MCF 10A (cell line): ENCODE measurements at regions not wholly inside any gene's neighbourhood (a gene's known extent, or its start where the extent isn't known, plus 50 kb on each side); places are given as distances from the start of the nearest gene placed in this dataset.
A peak's percentile ranks its signal among the peaks of the same experiment; 100 is the strongest.

Experiments
- BruUV-seq: library from RNA; stranded (reverse); fragments of 400-500 nt; replicated peaks from 2 replicates; lab custom pipeline; 2021; lab: Mats Ljungman, UMichigan
- CTCF ChIA-PET: fragments of 300-600 bp; sonication (Branson Sonifier 250); formaldehyde crosslinking; extraction: SDS; loops from one replicate; lab custom pipeline; 2021; ENCODE audit warnings: antibody characterized with exemption, inconsistent platforms; lab: Yijun Ruan, JAX
- POLR2A ChIA-PET: fragments of 300-600, 350-650 bp; sonication (Branson Sonifier 250); formaldehyde crosslinking; extraction: SDS; loops from one replicate; lab custom pipeline; 2020; ENCODE audit warnings: antibody characterized with exemption, inconsistent platforms; lab: Yijun Ruan, JAX
- DNase-seq: peaks from one replicate; pipeline ENCODE4 v3.0.0-alpha.2; 2018; ENCODE audit not compliant: unreplicated experiment
- H3K27ac Mint-ChIP-seq: one replicate; pipeline ENCODE4 v1.8.0; 2022; ENCODE audit warnings: mild to moderate bottlenecking, low read depth, mixed read lengths; ENCODE audit not compliant: unreplicated experiment
- H3K27me3 Mint-ChIP-seq: one replicate; pipeline ENCODE4 v1.8.0; 2022; ENCODE audit warnings: mixed read lengths; ENCODE audit not compliant: insufficient read depth, unreplicated experiment
- H3K36me3 Mint-ChIP-seq: one replicate; pipeline ENCODE4 v1.8.0; 2022; ENCODE audit warnings: mild to moderate bottlenecking, moderate library complexity, mixed read lengths; ENCODE audit not compliant: insufficient read depth, unreplicated experiment
- H3K4me1 Mint-ChIP-seq: one replicate; pipeline ENCODE4 v1.8.0; 2022; ENCODE audit warnings: mixed read lengths; ENCODE audit not compliant: insufficient read depth, unreplicated experiment
- H3K4me3 Mint-ChIP-seq: one replicate; pipeline ENCODE4 v1.8.0; 2022; ENCODE audit warnings: mild to moderate bottlenecking, moderate library complexity, mixed read lengths; ENCODE audit not compliant: unreplicated experiment
- H3K9me3 Mint-ChIP-seq: one replicate; pipeline ENCODE4 v1.8.0; 2022; ENCODE audit warnings: mixed read lengths; ENCODE audit not compliant: unreplicated experiment
- CTCF ChIP-seq: fragments of 200-600 bp; IDR thresholded peaks from one replicate; pipeline ENCODE4 v1.8.0; 2022; ENCODE audit warnings: antibody characterized with exemption, mild to moderate bottlenecking; ENCODE audit not compliant: unreplicated experiment
- intact Hi-C: fragments of 100-400 bp; cut with micrococcal nuclease; formaldehyde crosslinking; loops from 2 replicates; pipeline ENCODE4 v1.14.1; 2022

DNA sequence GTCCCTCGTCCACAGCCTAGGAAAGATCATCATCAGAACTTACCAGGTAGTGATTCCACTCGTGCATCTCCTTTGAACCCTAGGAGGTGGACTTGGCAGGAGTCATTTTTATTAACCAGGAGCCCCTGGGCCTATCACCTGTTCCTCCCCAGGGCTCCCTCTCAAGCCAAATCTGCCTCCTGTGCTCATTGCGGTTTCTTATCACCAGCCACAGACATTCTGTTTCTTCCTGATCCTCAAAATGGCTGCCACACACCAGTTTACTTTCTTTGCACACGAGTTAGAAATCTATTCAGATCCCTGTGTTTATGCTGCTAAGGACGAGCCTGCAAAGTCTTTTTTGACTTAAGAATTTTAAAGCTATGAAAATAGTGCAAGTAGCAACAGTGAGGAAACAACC, 354.5 kb upstream of the BOD1L1 start:
- no peak for DNase-seq
- CTCF ChIA-PET: no interaction called here
- H3K36me3 Mint-ChIP-seq: no peaks in the 10 kb centered on the region
- H3K4me1 Mint-ChIP-seq: peaks cover 13% of the 10 kb centered on the region
- intact Hi-C loops: no loop called here
- H3K27ac Mint-ChIP-seq: no peak overlapping the region
- TF ChIP-seq CTCF: no peak
- POLR2A ChIA-PET: no interaction called here
- H3K4me3 Mint-ChIP-seq: no peak overlapping the region
- peaks cover 7% of the 10 kb centered on the region for H3K9me3 Mint-ChIP-seq
- BruUV-seq: no TSS peak
- peaks cover 30% of the 10 kb centered on the region for H3K27me3 Mint-ChIP-seq

DNA sequence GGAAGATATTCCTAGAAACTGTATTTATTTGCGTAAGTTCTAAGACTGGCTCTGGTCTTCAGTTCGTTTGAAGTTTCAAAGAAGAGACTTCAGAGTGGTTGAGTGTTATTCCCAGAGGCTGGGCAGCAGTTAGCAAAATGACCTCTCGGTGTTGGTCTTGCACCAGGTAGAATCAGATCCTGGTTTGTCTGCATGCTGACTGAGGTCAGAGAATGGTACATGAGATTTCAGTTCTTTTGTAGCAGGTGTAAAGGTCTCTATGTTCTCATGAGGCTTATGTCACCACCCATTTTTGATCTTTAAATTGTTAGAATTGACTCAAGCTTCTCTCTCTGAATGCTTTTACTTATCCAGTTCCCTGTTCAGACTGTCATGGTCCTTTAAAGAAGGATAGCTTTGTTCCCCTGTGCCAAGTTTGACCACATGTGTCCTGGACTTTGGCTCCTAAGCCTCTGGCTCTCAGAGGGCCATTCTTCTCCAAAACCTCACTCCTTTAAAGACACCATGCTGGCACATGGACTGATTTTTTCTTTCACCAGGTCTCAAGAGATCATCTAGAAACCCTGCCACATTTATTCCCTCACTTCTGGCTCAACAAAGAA, 355.8 kb upstream of the BOD1L1 start:
- intact Hi-C loops: no loop called here
- no peak for TF ChIP-seq CTCF
- Mint-ChIP-seq H3K4me3 (no peak overlapping the region), H3K4me1 (peaks cover 21% of the 10 kb centered on the region), H3K27ac (no peak overlapping the region), H3K36me3 (peaks cover 2% of the 10 kb centered on the region), H3K9me3 (peaks cover 5% of the 10 kb centered on the region), H3K27me3 (peaks cover 30% of the 10 kb centered on the region)
- DNase-seq: no peak
- CTCF ChIA-PET: no interaction called here
- BruUV-seq: no TSS peak
- POLR2A ChIA-PET: interaction anchor here (0.6 kb wide), 1 partner anchor 746 kb away, joined by 3 read pairs; no protein-coding TSS in a partner anchor

DNA sequence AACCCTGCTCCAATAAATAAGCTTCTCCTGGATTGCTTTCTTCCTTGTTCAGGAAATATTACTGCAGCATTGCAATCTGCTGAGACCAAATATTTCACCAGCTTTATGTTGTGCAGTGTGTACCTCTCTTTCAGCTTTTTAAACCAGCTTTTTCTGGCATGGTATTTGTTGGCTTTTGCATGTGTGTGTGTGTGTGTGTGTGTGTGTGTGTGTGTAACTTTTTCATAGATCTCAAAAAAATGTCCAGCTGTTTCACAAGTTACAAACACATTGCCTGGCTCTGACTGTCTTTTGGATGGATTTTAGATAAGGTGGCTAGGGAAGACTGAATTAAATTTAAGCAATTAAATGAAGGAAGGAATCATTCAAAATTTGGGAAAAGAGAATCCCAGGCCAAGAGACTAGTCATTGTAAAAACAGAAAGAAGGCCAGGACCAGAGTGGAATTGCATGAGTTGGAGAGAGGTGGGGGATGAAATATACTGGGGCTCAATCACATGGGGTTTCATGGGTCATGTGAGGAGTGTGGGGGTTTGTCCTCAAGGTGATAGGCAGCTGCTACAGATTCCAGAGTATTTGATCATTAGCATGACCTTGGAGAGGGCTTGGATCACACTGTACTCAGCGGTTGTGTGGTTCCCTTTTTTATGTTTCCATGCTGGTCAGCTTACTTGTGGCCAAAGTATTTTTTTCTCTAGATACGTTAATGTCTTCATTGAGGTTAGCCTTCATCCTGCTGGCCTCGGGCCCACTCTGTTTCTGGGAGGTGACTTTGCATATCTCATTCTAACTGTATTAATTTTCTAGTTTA, 357.7 kb upstream of the BOD1L1 start:
- H3K4me1 Mint-ChIP-seq: peaks cover 37% of the 10 kb centered on the region
- no peak for TF ChIP-seq CTCF
- CTCF ChIA-PET: interaction anchor here (1.1 to 1.6 kb wide), 2 partner anchors 164 to 331 kb away, joined by 3 read pairs; no protein-coding TSS in a partner anchor

DNA sequence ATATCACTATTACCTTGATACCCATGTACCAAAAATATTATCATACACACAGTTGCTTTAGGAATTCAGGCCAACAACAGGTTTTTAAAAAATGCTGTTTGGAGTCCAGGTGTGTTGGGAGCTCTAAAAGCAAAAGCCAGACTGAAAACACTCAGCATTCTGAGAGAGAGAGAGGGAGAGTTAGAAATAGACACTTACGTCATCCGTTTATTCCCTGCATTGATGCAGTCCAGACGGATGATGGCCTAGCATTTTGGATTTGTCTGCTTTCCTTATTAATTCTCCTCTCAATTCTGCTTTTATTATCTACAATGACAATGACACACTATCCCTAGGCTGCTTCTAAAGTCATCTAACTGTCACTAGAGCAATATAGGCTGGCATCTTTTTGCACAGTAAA, 358.3 kb upstream of the BOD1L1 start:
- CTCF ChIA-PET: interaction anchor here (1.6 kb wide), 1 partner anchor 332 kb away, joined by 3 read pairs; no protein-coding TSS in a partner anchor
- Mint-ChIP-seq H3K9me3 (peaks cover 5% of the 10 kb centered on the region), H3K27me3 (peaks cover 30% of the 10 kb centered on the region), H3K4me3 (no peak overlapping the region), H3K4me1 (peaks cover 39% of the 10 kb centered on the region), H3K36me3 (peaks cover 6% of the 10 kb centered on the region), H3K27ac (no peak overlapping the region)
- no peak for TF ChIP-seq CTCF
- POLR2A ChIA-PET: interaction anchor here (1.1 to 1.4 kb wide), 2 partner anchors 10 to 65 kb away, joined by 3 read pairs; no protein-coding TSS in a partner anchor
- no TSS peak for BruUV-seq
- no peak for DNase-seq
- intact Hi-C loops: loop anchor here (5.0 kb wide), 1 partner anchor 329 kb away; no protein-coding TSS in a partner anchor

More for the DNA sequence above, 357.7 kb upstream of the BOD1L1 start:
- POLR2A ChIA-PET: interaction anchor here (1.1 to 1.4 kb wide), 2 partner anchors 9 to 64 kb away, joined by 3 read pairs; no protein-coding TSS in a partner anchor
- Mint-ChIP-seq H3K27ac (no peak overlapping the region), H3K4me3 (no peak overlapping the region), H3K36me3 (peaks cover 6% of the 10 kb centered on the region), H3K9me3 (peaks cover 5% of the 10 kb centered on the region), H3K27me3 (peaks cover 30% of the 10 kb centered on the region)
- peak; percentile 46 for DNase-seq
- no TSS peak for BruUV-seq
- intact Hi-C loops: loop anchor here (5.0 kb wide), 1 partner anchor 328 kb away; no protein-coding TSS in a partner anchor
